OCI-LY1 (cell line): ENCODE measurements at regions not wholly inside any gene's neighbourhood (a gene's known extent, or its start where the extent isn't known, plus 50 kb on each side); places are given as distances from the start of the nearest gene placed in this dataset.

Experiments
- H2AFZ ChIP-seq: fragments of 200-600 bp; sonication (generic), shearing (Covaris generic); 2 replicates; pipeline ENCODE4 v1.6.0; 2014; ENCODE audit warnings: antibody characterized with exemption, mild to moderate bottlenecking, low read length
- H3F3A ChIP-seq: fragments of 200-600 bp; sonication (generic), shearing (Covaris generic); 2 replicates; pipeline ENCODE4 v1.6.0; 2014; ENCODE audit warnings: mild to moderate bottlenecking, antibody characterized with exemption, low read length, moderate library complexity; ENCODE audit not compliant: insufficient read depth
- H3K27ac ChIP-seq: fragments of 200-600 bp; sonication (generic); 2 replicates; pipeline ENCODE4 v1.5.1; 2014; ENCODE audit warnings: low read length, mixed run types, mild to moderate bottlenecking, low read depth; ENCODE audit not compliant: poor library complexity, severe bottlenecking
- H3K27me3 ChIP-seq: fragments of 200-600 bp; sonication (generic); 2 replicates; pipeline ENCODE4 v1.6.0; 2014; ENCODE audit warnings: antibody characterized with exemption, mild to moderate bottlenecking, low read length, moderate library complexity; ENCODE audit not compliant: insufficient read depth
- H3K36me3 ChIP-seq: fragments of 200-600 bp; sonication (generic); 2 replicates; pipeline ENCODE4 v1.6.1; 2014; ENCODE audit warnings: mild to moderate bottlenecking, antibody characterized with exemption, low read length, moderate library complexity, mixed read lengths; ENCODE audit not compliant: insufficient read depth
- H3K4me1 ChIP-seq: fragments of 200-600 bp; sonication (generic); 2 replicates; pipeline ENCODE4 v1.5.1; 2014; ENCODE audit warnings: mild to moderate bottlenecking, low read length, moderate library complexity; ENCODE audit not compliant: insufficient read depth, severe bottlenecking
- H3K4me2 ChIP-seq: fragments of 200-600 bp; sonication (generic), shearing (Covaris generic); 2 replicates; pipeline ENCODE4 v1.6.1; 2014; ENCODE audit warnings: low read length
- H3K4me3 ChIP-seq: fragments of 200-600 bp; sonication (generic); 2 replicates; pipeline ENCODE4 v1.5.1; 2014; ENCODE audit warnings: low read length, low read depth, mild to moderate bottlenecking, mixed read lengths; ENCODE audit not compliant: poor library complexity, severe bottlenecking
- H3K79me2 ChIP-seq: fragments of 200-600 bp; shearing (Covaris generic); 2 replicates; pipeline ENCODE4 v1.6.1; 2016; ENCODE audit warnings: mixed run types, low read length, mixed read lengths; ENCODE audit not compliant: insufficient read depth
- H3K9ac ChIP-seq: fragments of 200-600 bp; sonication (generic), shearing (Covaris generic); 2 replicates; pipeline ENCODE4 v1.6.1; 2014; ENCODE audit warnings: mild to moderate bottlenecking, low read length, mixed read lengths
- H3K9me2 ChIP-seq: fragments of 200-600 bp; sonication (generic), shearing (Covaris generic); 2 replicates; pipeline ENCODE4 v1.6.1; 2014; ENCODE audit warnings: low read depth, mild to moderate bottlenecking, low read length, mixed read lengths
- H3K9me3 ChIP-seq: fragments of 200-600 bp; shearing (Covaris generic); 2 replicates; pipeline ENCODE4 v1.6.1; 2014; ENCODE audit warnings: low read length, mixed read lengths
- H4K20me1 ChIP-seq: fragments of 200-600 bp; sonication (generic), shearing (Covaris generic); 2 replicates; pipeline ENCODE4 v1.6.0; 2016; ENCODE audit warnings: mild to moderate bottlenecking, low read length; ENCODE audit not compliant: insufficient read depth
- CTCF ChIP-seq: fragments of 200-600 bp; sonication (generic), shearing (Covaris generic); IDR thresholded peaks from 2 replicates; pipeline ENCODE4 v1.5.1; 2017; ENCODE audit warnings: mild to moderate bottlenecking, antibody characterized with exemption, low read length, moderate library complexity, mixed read lengths
- EZH2 ChIP-seq: fragments of 200-600 bp; sonication (generic), shearing (Covaris generic); IDR thresholded peaks from 2 replicates; pipeline ENCODE4 v1.8.0; 2017; ENCODE audit warnings: borderline replicate concordance, mixed run types, mild to moderate bottlenecking, antibody characterized with exemption, low read length, moderate library complexity, mixed read lengths

DNA sequence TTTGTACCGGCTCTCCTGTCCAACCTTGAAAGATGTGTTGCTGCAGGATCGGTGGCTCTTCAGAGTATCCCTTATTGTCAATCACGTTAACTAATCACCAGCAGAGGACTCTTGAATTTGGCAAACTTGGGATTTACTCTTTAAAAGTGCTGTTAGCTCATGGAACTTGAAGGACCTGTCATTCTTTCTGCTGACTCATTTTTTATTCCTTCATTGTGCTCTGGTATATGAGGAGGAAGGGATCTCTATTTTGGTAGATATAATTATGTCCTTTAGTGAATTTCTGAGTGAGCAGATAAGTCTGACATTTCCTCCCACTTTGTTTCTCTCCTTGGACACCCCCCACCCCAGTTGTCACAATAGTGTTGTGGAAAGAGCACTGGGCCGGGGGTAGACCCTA lies 175.1 kb upstream of the HDAC9 start:
- no peaks in the 10 kb centered on the region for H3K4me1 ChIP-seq
- H3K79me2 ChIP-seq: no peaks in the 10 kb centered on the region
- TF ChIP-seq CTCF: no peak
- no peak for TF ChIP-seq EZH2
- no peak overlapping the region for H3K9ac ChIP-seq
- no peaks in the 10 kb centered on the region for H4K20me1 ChIP-seq
- no peaks in the 10 kb centered on the region for H3K9me3 ChIP-seq
- H3K4me3 ChIP-seq: no peak overlapping the region
- H3K27me3 ChIP-seq: no peaks in the 10 kb centered on the region
- no peak overlapping the region for H3K27ac ChIP-seq
- no peaks in the 10 kb centered on the region for H3K9me2 ChIP-seq
- H2AFZ ChIP-seq: no peak overlapping the region
- H3F3A ChIP-seq: no peaks in the 10 kb centered on the region
- H3K36me3 ChIP-seq: no peaks in the 10 kb centered on the region
- no peak overlapping the region for H3K4me2 ChIP-seq

DNA sequence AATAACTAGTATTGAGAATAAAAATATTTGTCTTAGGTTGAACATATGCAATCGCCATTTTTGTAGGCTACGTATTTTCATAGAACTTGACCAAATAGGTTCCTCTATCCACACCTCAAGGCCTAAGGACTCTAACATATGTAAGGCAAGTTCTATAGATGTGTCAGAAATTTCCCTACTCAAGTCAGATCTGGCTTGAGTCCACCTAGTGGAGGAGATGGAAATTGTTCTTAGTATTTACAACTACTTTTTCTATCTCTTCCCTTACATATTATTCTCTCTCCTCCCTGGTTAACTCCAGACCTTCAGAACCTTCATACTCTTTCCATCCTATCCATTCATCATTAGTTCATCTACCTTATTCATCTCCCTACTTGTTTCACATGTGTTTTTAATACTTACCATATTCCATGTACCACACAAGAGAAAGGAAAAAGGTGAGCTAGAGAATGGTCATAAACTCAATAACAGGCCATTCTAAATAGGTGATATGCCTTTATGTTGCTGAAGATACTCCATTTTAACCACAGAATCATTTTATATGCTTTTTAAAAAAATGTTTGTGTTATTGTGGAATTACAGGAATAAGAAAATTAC lies 174.5 kb upstream of the HDAC9 start:
- no peaks in the 10 kb centered on the region for H4K20me1 ChIP-seq
- H3K9me2 ChIP-seq: no peaks in the 10 kb centered on the region
- H2AFZ ChIP-seq: no peak overlapping the region
- H3K4me3 ChIP-seq: no peak overlapping the region
- H3K36me3 ChIP-seq: no peaks in the 10 kb centered on the region
- H3K9ac ChIP-seq: no peak overlapping the region
- H3K9me3 ChIP-seq: no peaks in the 10 kb centered on the region
- H3K4me1 ChIP-seq: no peaks in the 10 kb centered on the region
- TF ChIP-seq CTCF: peak; percentile 68
- no peak for TF ChIP-seq EZH2
- no peak overlapping the region for H3K27ac ChIP-seq
- no peaks in the 10 kb centered on the region for H3K27me3 ChIP-seq
- H3K79me2 ChIP-seq: no peaks in the 10 kb centered on the region
- no peaks in the 10 kb centered on the region for H3F3A ChIP-seq
- H3K4me2 ChIP-seq: no peak overlapping the region

- TF ChIP-seq EZH2 (no peak), CTCF (no peak)
- H4K20me1 ChIP-seq: no peaks in the 10 kb centered on the region
- no peaks in the 10 kb centered on the region for H3K4me1 ChIP-seq
- no peak overlapping the region for H2AFZ ChIP-seq
- no peaks in the 10 kb centered on the region for H3F3A ChIP-seq
- no peaks in the 10 kb centered on the region for H3K9me2 ChIP-seq
- no peak overlapping the region for H3K4me3 ChIP-seq
- H3K4me2 ChIP-seq: no peak overlapping the region
- H3K27me3 ChIP-seq: no peaks in the 10 kb centered on the region
- no peaks in the 10 kb centered on the region for H3K79me2 ChIP-seq
- no peaks in the 10 kb centered on the region for H3K9me3 ChIP-seq
- H3K9ac ChIP-seq: no peak overlapping the region
- H3K27ac ChIP-seq: no peak overlapping the region
- H3K36me3 ChIP-seq: no peaks in the 10 kb centered on the region
Measured at GRCh38 chr7:18330548-18330947, 165.0 kb upstream of the HDAC9 start.
